HepG2 (cell line): ENCODE measurements at regions not wholly inside any gene's neighbourhood (a gene's known extent, or its start where the extent isn't known, plus 50 kb on each side); places are given as distances from the start of the nearest gene placed in this dataset.

ENCODE experiments used
- ATAC-seq: fragments of 200-7000 bp; cut with Tn5 transposase; 3 replicates; pipeline ENCODE4 v1.9.1; 2020; ENCODE audit warnings: mild to moderate bottlenecking, moderate library complexity
- BruUV-seq: library from RNA; stranded (reverse); fragments of 400-500 nt; replicated peaks from 2 replicates; lab custom pipeline; 2021; lab: Mats Ljungman, UMichigan
- CTCF ChIA-PET: fragments of 300-600 bp; formaldehyde crosslinking; extraction: SDS; loops from one replicate; lab custom pipeline; 2021; ENCODE audit warnings: low total read pairs, inconsistent platforms, low intra/inter-chr PET ratio; lab: Yijun Ruan, JAX
- POLR2A ChIA-PET: fragments of 350-600 bp; sonication (Branson Sonifier 250); formaldehyde crosslinking; loops from one replicate; lab custom pipeline; 2020; ENCODE audit warnings: antibody characterized with exemption, inconsistent platforms; lab: Yijun Ruan, JAX
- DNase-seq: peaks from one replicate; pipeline ENCODE4 v3.0.0-alpha.2; 2015; ENCODE audit warnings: low spot score
- FAIRE-seq: peaks from 3 replicates; lab custom pipeline; 2011; peaks lifted over from hg19 to GRCh38; lab: Jason Lieb, UNC
- H2AFZ ChIP-seq: one replicate; pipeline ENCODE4 v1.6.1; 2011; ENCODE audit warnings: low read length, inconsistent platforms
- H3K27ac ChIP-seq: fragments of 300-600 bp; 3 replicates; pipeline ENCODE4 v1.8.0; 2011; ENCODE audit warnings: mixed run types, mild to moderate bottlenecking, mixed read lengths, low read length, inconsistent platforms; ENCODE audit not compliant: insufficient read depth; ENCODE audit errors: extremely low read length
- H3K27me3 ChIP-seq, 2 experiments: fragments of 200-600 bp in 1 of 2; 2 replicates in 1 of 2; 3 replicates in 1 of 2; pipeline versions ENCODE4 v1.6.0 to v1.8.0; 2011; ENCODE audit warnings: low read length in 2 of 2, mild to moderate bottlenecking in 2 of 2, moderate library complexity in 2 of 2, inconsistent platforms in 1 of 2; ENCODE audit not compliant: insufficient read depth in 2 of 2, control insufficient read depth in 1 of 2
- H3K36me3 ChIP-seq, 2 experiments: fragments of 200-600 bp in 1 of 2; replicated peaks in 1 of 2; 2 replicates in 1 of 2; 3 replicates in 1 of 2; pipeline versions ENCODE4 v1.5.1 to v1.8.0; 2011; ENCODE audit warnings: low read length in 2 of 2, inconsistent platforms in 1 of 2; ENCODE audit not compliant: insufficient read depth in 2 of 2, control insufficient read depth in 1 of 2
- H3K4me1 ChIP-seq: 2 replicates; pipeline ENCODE4 v1.5.1; 2012; ENCODE audit warnings: low read length, inconsistent platforms; ENCODE audit not compliant: insufficient read depth
- H3K4me2 ChIP-seq: 2 replicates; pipeline ENCODE4 v1.6.0; 2011; ENCODE audit warnings: low read depth, low read length, inconsistent platforms
- H3K4me3 ChIP-seq, 3 experiments: fragments of 200-600 bp in 1 of 3; sonication (generic), shearing (Covaris generic) in 1 of 3; replicated peaks in 1 of 3; 2 replicates each; pipeline ENCODE4 v1.5.1; 2011 to 2016; ENCODE audit warnings: low read length in 3 of 3, inconsistent platforms in 2 of 3, low read depth in 2 of 3, mild to moderate bottlenecking in 2 of 3, control low read depth in 1 of 3, mixed read lengths in 1 of 3; ENCODE audit not compliant: insufficient read depth in 1 of 3
- H3K79me2 ChIP-seq: one replicate; pipeline ENCODE4 v1.6.1; 2011; ENCODE audit warnings: low read length, inconsistent platforms; ENCODE audit not compliant: insufficient read depth
- H3K9ac ChIP-seq: 2 replicates; pipeline ENCODE4 v1.6.0; 2011; ENCODE audit warnings: mild to moderate bottlenecking, low read depth, low read length, inconsistent platforms; ENCODE audit not compliant: insufficient read depth
- H3K9me3 ChIP-seq: 2 replicates; pipeline ENCODE4 v1.5.1; 2012; ENCODE audit warnings: mild to moderate bottlenecking, low read length
- H4K20me1 ChIP-seq: 2 replicates; pipeline ENCODE4 v1.6.0; 2011; ENCODE audit warnings: inconsistent platforms, mild to moderate bottlenecking, low read length, moderate library complexity; ENCODE audit not compliant: insufficient read depth
- ASH2L ChIP-seq: fragments of 300-600, 200-600 bp; sonication (generic); IDR thresholded peaks from 2 replicates; pipeline ENCODE4 v1.7.0; 2017; ENCODE audit warnings: low read depth, mild to moderate bottlenecking, moderate library complexity, mixed read lengths, low read length; ENCODE audit not compliant: insufficient read length
- HOMEZ ChIP-seq: IDR thresholded peaks from 2 replicates; pipeline ENCODE4 v1.6.1; 2016; ENCODE audit warnings: low read depth
- MEIS2 ChIP-seq: sonication (generic); formaldehyde crosslinking; IDR thresholded peaks from 2 replicates; pipeline ENCODE4 v1.9.0; 2021; ENCODE audit warnings: mild to moderate bottlenecking, missing genetic modification reagents
- NFIC ChIP-seq: IDR thresholded peaks from 2 replicates; pipeline ENCODE4 v1.6.1; 2012; ENCODE audit warnings: mild to moderate bottlenecking, low read length, inconsistent platforms
- NFYC ChIP-seq: IDR thresholded peaks from 2 replicates; pipeline ENCODE4 v1.6.1; 2016; ENCODE audit warnings: missing genetic modification reagents, missing compliant biosample characterization
- POLR2G ChIP-seq: fragments of 200-400 bp; formaldehyde crosslinking; IDR thresholded peaks from 2 replicates; pipeline ENCODE4 v1.6.1; 2018; ENCODE audit warnings: mild to moderate bottlenecking, low read depth, low read length, moderate library complexity
- ZBTB38 ChIP-seq: sonication (generic); formaldehyde crosslinking; IDR thresholded peaks from 2 replicates; pipeline ENCODE4 v1.5.1; 2020; ENCODE audit warnings: mild to moderate bottlenecking, missing genetic modification reagents
- ZFP37 ChIP-seq: sonication (generic); formaldehyde crosslinking; IDR thresholded peaks from 2 replicates; pipeline ENCODE4 v1.4.0; 2020; ENCODE audit warnings: missing genetic modification reagents, borderline replicate concordance
- ZNF205 ChIP-seq: IDR thresholded peaks from 2 replicates; pipeline ENCODE4 v1.6.1; 2018; ENCODE audit warnings: missing biosample characterization, missing genetic modification reagents
- ZNF235 ChIP-seq: sonication (generic); formaldehyde crosslinking; IDR thresholded peaks from 2 replicates; pipeline ENCODE4 v1.8.1; 2023; ENCODE audit warnings: mild to moderate bottlenecking, missing genetic modification reagents, borderline replicate concordance
- ZNF343 ChIP-seq: sonication (generic); formaldehyde crosslinking; IDR thresholded peaks from 2 replicates; pipeline ENCODE4 v1.4.0; 2020; ENCODE audit warnings: mild to moderate bottlenecking, missing genetic modification reagents
- in situ Hi-C: cut with HindIII; loops from 2 replicates; pipeline ENCODE4 v1.10.0; 2017; ENCODE audit warnings: low pct_unique_long_range_greater_than_20kb; ENCODE audit not compliant: extremely low pct_ligation_motif_present
- intact Hi-C: fragments of 100-400 bp; cut with micrococcal nuclease; formaldehyde crosslinking; loops from one replicate; pipeline ENCODE4 v1.10.0; 2022; ENCODE audit not compliant: unreplicated experiment
- TF ChIP-seq, protein P1 (sequence below): sonication (generic); formaldehyde crosslinking; IDR thresholded peaks from 2 replicates; pipeline ENCODE4 v1.4.0; 2020; ENCODE audit warnings: missing genetic modification reagents, mild to moderate bottlenecking, borderline replicate concordance
- TF ChIP-seq, protein P2 (sequence below): sonication (generic); formaldehyde crosslinking; IDR thresholded peaks from 2 replicates; pipeline ENCODE4 v1.8.1; 2023; ENCODE audit warnings: mild to moderate bottlenecking, missing genetic modification reagents
- TF ChIP-seq, protein P3 (sequence below): conservative IDR thresholded peaks from 2 replicates; pipeline ENCODE4 v1.6.1; 2018; ENCODE audit warnings: missing genetic modification reagents
- TF ChIP-seq, protein P4 (sequence below): sonication (generic); formaldehyde crosslinking; IDR thresholded peaks from 2 replicates; pipeline ENCODE4 v1.4.0; 2020; ENCODE audit warnings: missing genetic modification reagents

- no peak for DNase-seq
- no peaks in the 10 kb centered on the region for H3K36me3 ChIP-seq
- H3K9ac ChIP-seq: no peak overlapping the region
- H3K4me1 ChIP-seq: no peaks in the 10 kb centered on the region
- no peak for ATAC-seq
- no peaks in the 10 kb centered on the region for H4K20me1 ChIP-seq
- no peak overlapping the region for H2AFZ ChIP-seq
- in situ Hi-C loops (no loop called here), intact Hi-C loops (no loop called here)
- POLR2A ChIA-PET: no interaction called here
- no TSS peak for BruUV-seq
- H3K27me3 ChIP-seq: no peaks in the 10 kb centered on the region
- no peaks in the 10 kb centered on the region for H3K79me2 ChIP-seq
- no peak overlapping the region for H3K4me3 ChIP-seq
- H3K27ac ChIP-seq: no peak overlapping the region
- H3K9me3 ChIP-seq: peaks cover 12% of the 10 kb centered on the region
- H3K4me2 ChIP-seq: no peak overlapping the region
- TF ChIP-seq MEIS2 (CRISPR knock-in tag) (no peak), ZFP37 (no peak), NFYC (CRISPR knock-in tag) (no peak), NFIC (no peak), ZNF343 (CRISPR knock-in tag) (no peak), ZNF205 (CRISPR knock-in tag) (no peak), HOMEZ (CRISPR knock-in tag) (no peak), ZNF235 (CRISPR knock-in tag) (no peak)
- CTCF ChIA-PET: no interaction called here
- FAIRE-seq: no peak
Observed at GRCh38 chr6:90918361-90918760, 331.5 kb upstream of the MAP3K7 start.

DNA sequence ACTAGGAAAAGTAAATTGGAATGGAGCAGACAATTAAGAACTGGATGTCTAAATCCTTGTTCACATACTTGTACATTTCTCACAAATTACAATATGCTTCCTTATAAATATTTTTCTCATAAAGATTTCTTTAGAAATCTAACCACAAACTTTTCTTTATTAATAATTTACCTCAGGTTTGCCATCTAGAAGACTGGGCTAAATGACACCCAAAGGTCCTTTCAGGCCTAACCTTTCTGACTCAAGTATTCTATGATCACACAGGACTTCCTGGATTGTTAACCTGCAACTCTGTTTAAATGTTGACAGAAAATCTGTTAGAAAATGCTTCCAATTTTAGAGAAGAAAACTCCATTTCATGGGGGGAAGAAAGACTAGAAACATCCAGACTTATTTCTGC lies 330.5 kb upstream of the MAP3K7 start:
- Histone ChIP-seq H3K27ac (no peak overlapping the region), H3K4me3 (no peak overlapping the region), H3K4me1 (no peaks in the 10 kb centered on the region), H3K27me3 (no peaks in the 10 kb centered on the region; a peak in 1 of 5 replicates), H3K9ac (no peak overlapping the region), H3K79me2 (no peaks in the 10 kb centered on the region), H4K20me1 (no peaks in the 10 kb centered on the region), H3K9me3 (peaks cover 12% of the 10 kb centered on the region), H3K36me3 (no peaks in the 10 kb centered on the region), H3K4me2 (no peak overlapping the region), H2AFZ (no peak overlapping the region)
- FAIRE-seq (no peak), DNase-seq (no peak), ATAC-seq (no peak)
- in situ Hi-C loops: no loop called here
- POLR2A ChIA-PET: no interaction called here
- intact Hi-C loops: no loop called here
- BruUV-seq: no TSS peak
- CTCF ChIA-PET: no interaction called here
- TF ChIP-seq, protein P1, sequence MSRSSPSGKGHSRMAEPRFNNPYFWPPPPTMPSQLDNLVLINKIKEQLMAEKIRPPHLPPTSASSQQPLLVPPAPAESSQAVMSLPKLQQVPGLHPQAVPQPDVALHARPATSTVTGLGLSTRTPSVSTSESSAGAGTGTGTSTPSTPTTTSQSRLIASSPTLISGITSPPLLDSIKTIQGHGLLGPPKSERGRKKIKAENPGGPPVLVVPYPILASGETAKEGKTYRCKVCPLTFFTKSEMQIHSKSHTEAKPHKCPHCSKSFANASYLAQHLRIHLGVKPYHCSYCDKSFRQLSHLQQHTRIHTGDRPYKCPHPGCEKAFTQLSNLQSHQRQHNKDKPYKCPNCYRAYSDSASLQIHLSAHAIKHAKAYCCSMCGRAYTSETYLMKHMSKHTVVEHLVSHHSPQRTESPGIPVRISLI: no peak
- TF ChIP-seq, protein P2, sequence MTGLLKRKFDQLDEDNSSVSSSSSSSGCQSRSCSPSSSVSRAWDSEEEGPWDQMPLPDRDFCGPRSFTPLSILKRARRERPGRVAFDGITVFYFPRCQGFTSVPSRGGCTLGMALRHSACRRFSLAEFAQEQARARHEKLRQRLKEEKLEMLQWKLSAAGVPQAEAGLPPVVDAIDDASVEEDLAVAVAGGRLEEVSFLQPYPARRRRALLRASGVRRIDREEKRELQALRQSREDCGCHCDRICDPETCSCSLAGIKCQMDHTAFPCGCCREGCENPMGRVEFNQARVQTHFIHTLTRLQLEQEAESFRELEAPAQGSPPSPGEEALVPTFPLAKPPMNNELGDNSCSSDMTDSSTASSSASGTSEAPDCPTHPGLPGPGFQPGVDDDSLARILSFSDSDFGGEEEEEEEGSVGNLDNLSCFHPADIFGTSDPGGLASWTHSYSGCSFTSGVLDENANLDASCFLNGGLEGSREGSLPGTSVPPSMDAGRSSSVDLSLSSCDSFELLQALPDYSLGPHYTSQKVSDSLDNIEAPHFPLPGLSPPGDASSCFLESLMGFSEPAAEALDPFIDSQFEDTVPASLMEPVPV (CRISPR knock-in tag): no peak
- no peak for TF ChIP-seq POLR2G
- no peak for TF ChIP-seq ASH2L
- TF ChIP-seq, protein P3, sequence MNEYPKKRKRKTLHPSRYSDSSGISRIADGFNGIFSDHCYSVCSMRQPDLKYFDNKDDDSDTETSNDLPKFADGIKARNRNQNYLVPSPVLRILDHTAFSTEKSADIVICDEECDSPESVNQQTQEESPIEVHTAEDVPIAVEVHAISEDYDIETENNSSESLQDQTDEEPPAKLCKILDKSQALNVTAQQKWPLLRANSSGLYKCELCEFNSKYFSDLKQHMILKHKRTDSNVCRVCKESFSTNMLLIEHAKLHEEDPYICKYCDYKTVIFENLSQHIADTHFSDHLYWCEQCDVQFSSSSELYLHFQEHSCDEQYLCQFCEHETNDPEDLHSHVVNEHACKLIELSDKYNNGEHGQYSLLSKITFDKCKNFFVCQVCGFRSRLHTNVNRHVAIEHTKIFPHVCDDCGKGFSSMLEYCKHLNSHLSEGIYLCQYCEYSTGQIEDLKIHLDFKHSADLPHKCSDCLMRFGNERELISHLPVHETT (CRISPR knock-in tag): no peak
- TF ChIP-seq ZNF235 (CRISPR knock-in tag): no peak
- TF ChIP-seq ZBTB38 (CRISPR knock-in tag): no peak
- TF ChIP-seq, protein P4, sequence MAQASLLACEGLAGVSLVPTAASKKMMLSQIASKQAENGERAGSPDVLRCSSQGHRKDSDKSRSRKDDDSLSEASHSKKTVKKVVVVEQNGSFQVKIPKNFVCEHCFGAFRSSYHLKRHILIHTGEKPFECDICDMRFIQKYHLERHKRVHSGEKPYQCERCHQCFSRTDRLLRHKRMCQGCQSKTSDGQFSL: no peak
